Activated CD4-positive, CD25-positive, alpha-beta regulatory T cell treated with anti-CD3 and anti-CD28 coated beads, Interleukin-2, amount 50 U/mL, for 24 hours (primary cell): ENCODE measurements at regions not wholly inside any gene's neighbourhood (a gene's known extent, or its start where the extent isn't known, plus 50 kb on each side); places are given as distances from the start of the nearest gene placed in this dataset.

Source experiments
- ATAC-seq, 2 donors: fragments of 150-1000 bp; cut with Tn5 transposase; one replicate each; pipeline ENCODE4 v1.10.0; 2021; ENCODE audit warnings: mild to moderate bottlenecking in 1 of 2, moderate library complexity in 1 of 2

GRCh38 chr13:23984546-23984945 is 87.2 kb upstream of the C1QTNF9B start:
- ATAC-seq: no peak

- no peak for ATAC-seq
These were observed 87.8 kb upstream of the C1QTNF9B start for GRCh38 chr13:23985060-23985459.

- no peak for ATAC-seq
These were observed 88.5 kb upstream of the C1QTNF9B start for GRCh38 chr13:23985839-23986238.

GRCh38 chr13:23986619-23987018 is 89.3 kb upstream of the C1QTNF9B start:
- no peak for ATAC-seq

GRCh38 chr13:23987331-23987894 is 90.1 kb upstream of the C1QTNF9B start:
- no peak for ATAC-seq

- ATAC-seq: no peak
These were observed 91.3 kb upstream of the C1QTNF9B start for GRCh38 chr13:23988546-23989122.

GRCh38 chr13:23990455-23990854 is 93.2 kb upstream of the C1QTNF9B start:
- ATAC-seq: no peak

GRCh38 chr13:23991119-23991518 is 93.8 kb upstream of the C1QTNF9B start:
- ATAC-seq: no peak

- no peak for ATAC-seq
These were observed 95.7 kb upstream of the C1QTNF9B start for GRCh38 chr13:23992781-23993679.

GRCh38 chr13:23993680-23993985 is 96.3 kb upstream of the C1QTNF9B start:
- ATAC-seq: no peak

GRCh38 chr13:23995283-23996073 is 98.2 kb upstream of the C1QTNF9B start:
- no peak for ATAC-seq

GRCh38 chr13:23996456-23996855 is 99.2 kb upstream of the C1QTNF9B start:
- ATAC-seq: no peak

- ATAC-seq: no peak
These were observed 102.1 kb upstream of the C1QTNF9B start for GRCh38 chr13:23999424-23999823.

- no peak for ATAC-seq
These were observed 105.0 kb upstream of the C1QTNF9B start for GRCh38 chr13:24002206-24002815.

- ATAC-seq: no peak
These were observed 107.0 kb upstream of the C1QTNF9B start for GRCh38 chr13:24004142-24004899.

GRCh38 chr13:24004971-24005370 is 107.7 kb upstream of the C1QTNF9B start:
- ATAC-seq: no peak

- no peak for ATAC-seq
These were observed 108.5 kb upstream of the C1QTNF9B start for GRCh38 chr13:24005755-24006281.

- ATAC-seq: no peak
These were observed 109.4 kb upstream of the C1QTNF9B start for GRCh38 chr13:24006520-24007248.

GRCh38 chr13:24007979-24008620 is 110.8 kb upstream of the C1QTNF9B start:
- no peak for ATAC-seq

GRCh38 chr13:24008679-24009078 is 111.4 kb upstream of the C1QTNF9B start:
- ATAC-seq: no peak

- ATAC-seq: no peak
These were observed 114.0 kb upstream of the C1QTNF9B start for GRCh38 chr13:24011266-24011665.
